Sigmoid colon (tissue), 6 donors: ENCODE measurements at regions not wholly inside any gene's neighbourhood (a gene's known extent, or its start where the extent isn't known, plus 50 kb on each side); places are given as distances from the start of the nearest gene placed in this dataset.
"Not testable (repeated sequence)": the region's sequence is repeated elsewhere in the genome, so short reads cannot be mapped to it uniquely, and the experiment has no call there.

ENCODE experiments used
- DNase-seq: peaks from one replicate; pipeline ENCODE4 v3.0.0-alpha.2; 2019
- H3K27ac ChIP-seq, 4 donors: fragments of 200-600 bp; sonication (generic); one replicate each; pipeline ENCODE4 v1.5.1; 2016 to 2019; ENCODE audit warnings: mild to moderate bottlenecking in 1 of 4
- H3K27me3 ChIP-seq, 3 donors: fragments of 200-600 bp; sonication (generic); one replicate each; pipeline ENCODE4 v1.5.1; 2019; ENCODE audit warnings: mild to moderate bottlenecking in 1 of 3
- H3K36me3 ChIP-seq, 4 donors: fragments of 200-600 bp; sonication (generic); one replicate each; pipeline ENCODE4 v1.5.1; 2016 to 2019
- H3K4me1 ChIP-seq, 4 donors: fragments of 200-600 bp; sonication (generic); one replicate each; pipeline ENCODE4 v1.5.1; 2017 to 2019
- H3K4me3 ChIP-seq, 4 donors: fragments of 200-600 bp; sonication (generic); one replicate each; pipeline ENCODE4 v1.5.1; 2017 to 2019; ENCODE audit warnings: mild to moderate bottlenecking in 2 of 4, moderate library complexity in 1 of 4
- H3K9me3 ChIP-seq, 4 donors: fragments of 200-600 bp in 3 of 4; sonication (generic) in 3 of 4; one replicate each; pipeline versions ENCODE4 v1.5.1 to v1.6.1; 2013 to 2019
- EP300 ChIP-seq, 4 donors: sonication (generic); formaldehyde crosslinking; IDR thresholded peaks; one replicate each; pipeline ENCODE4 v1.6.1; 2017; ENCODE audit warnings: antibody characterized with exemption in 4 of 4
- POLR2A ChIP-seq, 2 donors: fragments of 450-650 bp; IDR thresholded peaks; one replicate each; pipeline ENCODE4 v1.6.1; 2016; ENCODE audit warnings: antibody characterized with exemption in 2 of 2, mild to moderate bottlenecking in 2 of 2, moderate library complexity in 2 of 2
- POLR2AphosphoS5 ChIP-seq, 4 donors: sonication (generic); formaldehyde crosslinking; IDR thresholded peaks; one replicate each; pipeline ENCODE4 v1.6.1; 2017; ENCODE audit warnings: antibody characterized with exemption in 4 of 4
- WGBS, 2 donors: extraction: QIAGEN DNeasy Blood & Tissue Kit; methylation state at CpG; one replicate each; pipeline ENCODE4 v1.1.7; 2013; 5-methylcytosine and 5-hydroxymethylcytosine counted together
- intact Hi-C: fragments of 100-400 bp; cut with DNase I; formaldehyde crosslinking; loops from one replicate; pipeline ENCODE4 v1.15.1; 2023
- TF ChIP-seq, protein P1 (sequence below), 4 experiments: fragments of 450-650 bp in 3 of 4; fragments of 200-600 bp in 1 of 4; IDR thresholded peaks; one replicate each; pipeline ENCODE4 v1.5.1; 2016 to 2019; ENCODE audit warnings: antibody characterized with exemption in 4 of 4, mild to moderate bottlenecking in 3 of 4, moderate library complexity in 2 of 4
- donor health status: healthy with polysubstance abuse.
- donor health status: healthy.

- H3K36me3 ChIP-seq, H3K27me3 ChIP-seq, H3K9me3 ChIP-seq, DNase-seq, H3K4me1 ChIP-seq, intact Hi-C loops, H3K4me3 ChIP-seq, H3K27ac ChIP-seq: not testable (repeated sequence)
Observed at GRCh38 chr6:71007298-71007697, 50.4 kb upstream of the B3GAT2 start.

DNA sequence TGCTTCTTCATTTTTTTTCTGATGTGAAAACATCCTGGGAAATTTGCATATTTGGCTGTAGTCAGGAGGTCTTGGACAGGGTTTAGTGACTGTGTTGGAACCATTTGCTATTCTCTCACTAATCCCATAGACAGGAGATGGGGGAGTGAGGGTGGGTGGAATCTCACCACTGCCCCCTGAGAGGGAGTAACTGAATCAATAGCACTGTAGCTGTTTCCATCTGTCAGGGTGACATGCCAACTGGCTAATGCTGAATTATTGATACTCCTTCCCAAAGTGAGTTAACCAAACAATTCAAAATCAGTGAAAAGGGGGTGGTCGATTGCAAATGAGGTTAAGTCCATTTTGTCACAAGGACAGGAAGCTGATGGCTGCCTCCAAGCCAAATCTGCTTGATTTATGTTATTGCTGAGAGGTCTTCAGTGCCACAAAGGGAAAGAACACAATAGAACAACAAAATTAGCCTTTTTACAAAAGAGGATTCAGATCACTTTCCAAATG, 55.1 kb upstream of the B3GAT2 start:
- intact Hi-C loops: no loop called here
- Histone ChIP-seq H3K27ac (no peak overlapping the region), H3K9me3 (no peaks in the 10 kb centered on the region), H3K27me3 (no peaks in the 10 kb centered on the region), H3K4me3 (no peak overlapping the region), H3K36me3 (no peaks in the 10 kb centered on the region), H3K4me1 (no peaks in the 10 kb centered on the region)
- no peak for DNase-seq
- WGBS, 2 donors: 9 to 15% methylated on average over 1 of the region's 1 CpG
- TF ChIP-seq, protein P1, sequence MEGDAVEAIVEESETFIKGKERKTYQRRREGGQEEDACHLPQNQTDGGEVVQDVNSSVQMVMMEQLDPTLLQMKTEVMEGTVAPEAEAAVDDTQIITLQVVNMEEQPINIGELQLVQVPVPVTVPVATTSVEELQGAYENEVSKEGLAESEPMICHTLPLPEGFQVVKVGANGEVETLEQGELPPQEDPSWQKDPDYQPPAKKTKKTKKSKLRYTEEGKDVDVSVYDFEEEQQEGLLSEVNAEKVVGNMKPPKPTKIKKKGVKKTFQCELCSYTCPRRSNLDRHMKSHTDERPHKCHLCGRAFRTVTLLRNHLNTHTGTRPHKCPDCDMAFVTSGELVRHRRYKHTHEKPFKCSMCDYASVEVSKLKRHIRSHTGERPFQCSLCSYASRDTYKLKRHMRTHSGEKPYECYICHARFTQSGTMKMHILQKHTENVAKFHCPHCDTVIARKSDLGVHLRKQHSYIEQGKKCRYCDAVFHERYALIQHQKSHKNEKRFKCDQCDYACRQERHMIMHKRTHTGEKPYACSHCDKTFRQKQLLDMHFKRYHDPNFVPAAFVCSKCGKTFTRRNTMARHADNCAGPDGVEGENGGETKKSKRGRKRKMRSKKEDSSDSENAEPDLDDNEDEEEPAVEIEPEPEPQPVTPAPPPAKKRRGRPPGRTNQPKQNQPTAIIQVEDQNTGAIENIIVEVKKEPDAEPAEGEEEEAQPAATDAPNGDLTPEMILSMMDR (IDR thresholded peaks at IDR 0.05): no peak
- no peak for TF ChIP-seq EP300 (IDR thresholded peaks at IDR 0.05)
- TF ChIP-seq POLR2AphosphoS5 (IDR thresholded peaks at IDR 0.05): no peak
- TF ChIP-seq POLR2A (IDR thresholded peaks at IDR 0.05): no peak

DNA sequence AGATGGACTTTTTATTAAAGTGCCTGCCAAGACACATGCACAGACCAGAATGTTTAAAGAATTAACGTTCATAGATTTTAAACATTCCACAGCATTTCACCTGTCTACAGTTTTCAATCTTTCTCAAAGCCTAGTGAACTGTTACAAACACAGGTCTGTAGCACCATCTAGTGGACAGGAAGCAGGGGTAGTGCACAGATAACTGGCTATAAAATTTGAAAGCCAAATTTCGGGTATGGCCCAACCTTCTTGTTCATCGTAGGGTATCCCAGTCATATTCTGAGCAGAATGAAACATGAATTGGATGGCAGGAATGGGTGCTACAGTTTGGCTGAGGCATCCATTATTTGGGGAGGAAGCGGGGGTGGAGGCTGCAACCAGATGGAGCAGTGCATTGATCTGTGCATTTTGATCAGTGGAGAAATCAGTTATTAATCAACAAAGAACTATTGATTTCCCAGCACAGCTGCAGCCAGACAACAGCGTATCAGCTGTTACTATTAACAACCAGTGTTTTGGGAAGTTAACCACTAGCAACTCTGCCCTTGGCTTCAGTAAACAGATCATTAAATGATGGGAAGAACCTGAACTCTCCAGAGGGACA, 56.1 kb upstream of the B3GAT2 start:
- Histone ChIP-seq H3K9me3 (no peaks in the 10 kb centered on the region), H3K36me3 (no peaks in the 10 kb centered on the region), H3K4me3 (no peak overlapping the region), H3K27me3 (no peaks in the 10 kb centered on the region), H3K27ac (no peak overlapping the region), H3K4me1 (no peaks in the 10 kb centered on the region)
- no peak for TF ChIP-seq POLR2A (IDR thresholded peaks at IDR 0.05)
- TF ChIP-seq, protein P1 (IDR thresholded peaks at IDR 0.05): peak in 3 of 4 experiments; percentile 17 to 45 (median 32)
- WGBS, 2 donors: 13 to 24% methylated on average over 5 of the region's 5 CpGs
- DNase-seq: no peak
- intact Hi-C loops: no loop called here

DNA sequence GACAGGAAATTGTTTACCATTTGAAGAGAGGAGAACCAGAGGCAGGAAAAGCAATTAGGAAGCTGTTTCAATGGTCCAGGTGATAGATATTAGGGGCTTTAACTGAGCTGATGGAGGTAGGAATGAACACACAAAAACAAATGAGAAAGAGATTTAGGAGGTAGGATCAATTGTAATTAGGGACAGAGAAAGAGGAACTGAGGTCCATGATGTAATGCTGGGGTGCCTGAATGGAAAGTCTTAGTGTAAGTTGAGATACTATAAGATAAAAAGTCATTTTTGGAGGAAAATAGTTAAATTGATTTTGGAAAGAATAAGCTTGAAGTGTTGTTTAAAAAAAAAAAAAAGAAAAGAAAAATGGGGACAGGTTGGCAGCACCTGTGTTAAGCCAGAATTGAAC, 58.5 kb upstream of the B3GAT2 start:
- H3K4me1 ChIP-seq: no peaks in the 10 kb centered on the region
- no peak for DNase-seq
- intact Hi-C loops: no loop called here
- no peaks in the 10 kb centered on the region for H3K27me3 ChIP-seq
- H3K9me3 ChIP-seq: no peaks in the 10 kb centered on the region
- no peak overlapping the region for H3K4me3 ChIP-seq
- TF ChIP-seq EP300 (IDR thresholded peaks at IDR 0.05) (no peak), POLR2A (IDR thresholded peaks at IDR 0.05) (no peak), POLR2AphosphoS5 (IDR thresholded peaks at IDR 0.05) (no peak)
- TF ChIP-seq, protein P1 (IDR thresholded peaks at IDR 0.05): no peak
- no peaks in the 10 kb centered on the region for H3K36me3 ChIP-seq
- no peak overlapping the region for H3K27ac ChIP-seq

DNA sequence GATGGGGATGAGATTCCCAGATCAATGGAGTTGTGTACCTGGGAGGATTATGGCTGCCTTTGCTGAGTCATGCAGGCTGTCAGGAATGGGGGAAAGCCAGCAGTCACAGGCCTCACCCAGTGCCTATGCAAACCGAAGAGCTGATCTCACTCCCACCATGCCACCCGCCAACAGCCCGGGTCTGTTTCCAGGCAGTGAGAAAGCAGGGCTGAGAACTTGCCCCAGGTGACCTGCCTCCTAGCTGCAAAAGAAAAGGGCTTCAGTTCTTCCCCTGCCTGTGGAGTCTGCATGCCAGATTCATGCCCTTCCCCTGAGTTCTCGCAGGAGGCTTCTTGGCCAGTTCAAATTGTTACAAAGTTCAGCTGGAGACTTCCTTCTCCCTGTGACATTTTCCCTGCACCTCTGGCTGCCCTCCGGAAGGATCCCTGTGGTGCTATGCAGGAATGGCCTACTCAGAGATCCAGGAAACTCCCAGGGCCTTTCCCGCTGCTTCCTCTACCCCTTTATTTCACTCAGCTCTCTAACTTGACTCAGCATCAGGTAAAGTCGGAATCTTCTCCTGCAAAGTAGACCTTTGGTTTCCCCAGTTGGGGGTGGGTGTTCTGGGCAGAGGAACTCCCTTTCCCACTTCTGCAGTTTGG, 71.5 kb upstream of the B3GAT2 start:
- Histone ChIP-seq H3K27ac (no peak overlapping the region), H3K4me1 (no peaks in the 10 kb centered on the region), H3K4me3 (no peak overlapping the region), H3K9me3 (no peaks in the 10 kb centered on the region), H3K27me3 (no peaks in the 10 kb centered on the region), H3K36me3 (no peaks in the 10 kb centered on the region)
- TF ChIP-seq EP300 (IDR thresholded peaks at IDR 0.05) (no peak), POLR2AphosphoS5 (IDR thresholded peaks at IDR 0.05) (no peak), POLR2A (IDR thresholded peaks at IDR 0.05) (no peak)
- TF ChIP-seq, protein P1 (IDR thresholded peaks at IDR 0.05): no peak
- WGBS, 2 donors: 79 to 82% methylated on average over 7 of the region's 7 CpGs
- intact Hi-C loops: no loop called here
- no peak for DNase-seq
